Activated CD4-positive, alpha-beta T cell treated with anti-CD3 and anti-CD28 coated beads for 48 hours (primary cell): ENCODE measurements at regions not wholly inside any gene's neighbourhood (a gene's known extent, or its start where the extent isn't known, plus 50 kb on each side); places are given as distances from the start of the nearest gene placed in this dataset.

Experiments
- DNase-seq: peaks from one replicate; pipeline ENCODE4 v3.0.0-alpha.2; 2020

- no peak for DNase-seq
Observed at GRCh38 chr20:56840716-56841261, 211.7 kb downstream of the TFAP2C start.

GRCh38 chr20:56841346-56841908 is 212.3 kb downstream of the TFAP2C start:
- DNase-seq, result no peak

- no peak for DNase-seq
Observed at GRCh38 chr20:56842056-56842455, 212.9 kb downstream of the TFAP2C start.

GRCh38 chr20:56843386-56843785 is 214.3 kb downstream of the TFAP2C start:
- DNase-seq, result no peak

GRCh38 chr20:56843817-56844216 is 214.7 kb downstream of the TFAP2C start:
- DNase-seq, result no peak

GRCh38 chr20:56845546-56846086 is 216.5 kb downstream of the TFAP2C start:
- no peak for DNase-seq

- DNase-seq, result no peak
Observed at GRCh38 chr20:56848561-56848960, 219.5 kb downstream of the TFAP2C start.

GRCh38 chr20:56851552-56851951 is 222.4 kb downstream of the TFAP2C start:
- DNase-seq, result no peak

- no peak for DNase-seq
Observed at GRCh38 chr20:56855708-56856107, 226.6 kb downstream of the TFAP2C start.

- no peak for DNase-seq
Observed at GRCh38 chr20:56857950-56858349, 228.8 kb downstream of the TFAP2C start.

- DNase-seq, result no peak
Observed at GRCh38 chr20:56859039-56859800, 230.1 kb downstream of the TFAP2C start.

GRCh38 chr20:56859801-56860261 is 230.7 kb downstream of the TFAP2C start:
- no peak for DNase-seq

GRCh38 chr20:56860413-56860812 is 231.3 kb downstream of the TFAP2C start:
- DNase-seq, result no peak

GRCh38 chr20:56861590-56861989 is 232.5 kb downstream of the TFAP2C start:
- DNase-seq, result no peak

- DNase-seq, result no peak
Observed at GRCh38 chr20:56865055-56865454, 235.9 kb downstream of the TFAP2C start.

- no peak for DNase-seq
Observed at GRCh38 chr20:56867128-56867527, 238.0 kb downstream of the TFAP2C start.

- no peak for DNase-seq
Observed at GRCh38 chr20:56868746-56869145, 239.6 kb downstream of the TFAP2C start.

- DNase-seq, result no peak
Observed at GRCh38 chr20:56870271-56870670, 241.2 kb downstream of the TFAP2C start.

- DNase-seq, result no peak
Observed at GRCh38 chr20:56871691-56872090, 242.6 kb downstream of the TFAP2C start.

- DNase-seq, result no peak
Observed at GRCh38 chr20:56872620-56873458, 243.7 kb downstream of the TFAP2C start.

- DNase-seq, result no peak
Observed at GRCh38 chr20:56873836-56874235, 244.7 kb downstream of the TFAP2C start.

- no peak for DNase-seq
Observed at GRCh38 chr20:56875052-56875659, 246.1 kb downstream of the TFAP2C start.

- DNase-seq, result no peak
Observed at GRCh38 chr20:56875803-56876202, 246.7 kb downstream of the TFAP2C start.
